NCI-H748 treated with DMSO at 0.1 percent for 48 hours (cell line): ENCODE measurements at regions not wholly inside any gene's neighbourhood (a gene's known extent, or its start where the extent isn't known, plus 50 kb on each side); places are given as distances from the start of the nearest gene placed in this dataset.

ENCODE experiments used
- DNase-seq: peaks from one replicate; lab custom pipeline; 2025; lab: John Stamatoyannopoulos, UW

DNA sequence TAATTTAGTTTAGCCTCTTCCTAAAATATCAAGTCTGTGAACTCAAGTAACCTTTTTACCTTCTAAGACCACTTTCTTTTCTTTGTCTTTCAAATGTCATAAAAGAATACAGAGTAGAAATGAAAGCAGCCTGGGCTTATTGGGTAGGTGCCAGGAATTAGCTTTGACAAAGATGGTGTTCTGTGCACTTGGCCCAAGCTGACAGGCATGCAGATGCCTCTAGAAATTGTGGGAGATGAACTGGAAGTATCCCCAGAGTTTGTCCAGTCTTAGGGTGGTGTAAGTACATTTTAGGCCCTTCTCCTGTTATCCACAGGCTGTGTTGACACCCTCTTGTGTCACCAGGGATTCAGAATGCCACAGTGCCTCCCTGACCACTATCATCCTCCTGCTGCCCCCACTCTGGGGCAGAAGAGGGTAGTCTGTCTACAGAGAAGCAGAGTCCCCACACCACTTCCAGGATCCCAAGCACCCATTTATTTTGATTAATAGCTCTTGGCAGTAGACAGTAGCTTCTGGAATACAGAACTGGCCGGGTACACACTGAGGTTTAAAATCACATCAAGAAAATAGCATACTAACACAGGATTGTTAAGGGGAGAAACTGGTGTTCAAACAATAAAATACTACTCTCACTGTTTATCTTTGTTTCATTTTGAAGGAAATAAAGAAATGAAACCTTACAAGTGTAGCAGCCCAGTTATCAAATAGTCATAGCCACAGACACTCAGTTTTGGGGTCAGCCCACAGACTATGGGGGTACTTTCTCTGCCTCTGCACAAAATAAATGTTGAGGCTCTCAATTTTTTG lies 343.2 kb downstream of the KCNRG start:
- no peak for DNase-seq

DNA sequence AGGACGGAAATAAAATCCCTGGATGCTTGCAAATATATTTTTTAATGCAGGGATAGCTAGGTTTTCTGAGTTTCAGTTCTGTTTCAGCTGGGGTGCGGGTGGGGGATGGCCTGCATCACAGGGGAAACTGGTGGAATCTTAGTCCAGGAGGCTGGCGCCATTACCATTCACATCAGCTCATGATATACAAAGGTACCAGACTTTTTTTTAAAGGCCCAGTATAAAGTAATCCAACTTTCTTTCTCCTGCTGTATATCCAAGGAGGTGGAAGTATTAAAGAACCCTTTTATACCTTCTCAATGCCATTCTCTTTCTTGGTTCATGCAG lies 343.8 kb downstream of the KCNRG start:
- DNase-seq, result no peak

DNA sequence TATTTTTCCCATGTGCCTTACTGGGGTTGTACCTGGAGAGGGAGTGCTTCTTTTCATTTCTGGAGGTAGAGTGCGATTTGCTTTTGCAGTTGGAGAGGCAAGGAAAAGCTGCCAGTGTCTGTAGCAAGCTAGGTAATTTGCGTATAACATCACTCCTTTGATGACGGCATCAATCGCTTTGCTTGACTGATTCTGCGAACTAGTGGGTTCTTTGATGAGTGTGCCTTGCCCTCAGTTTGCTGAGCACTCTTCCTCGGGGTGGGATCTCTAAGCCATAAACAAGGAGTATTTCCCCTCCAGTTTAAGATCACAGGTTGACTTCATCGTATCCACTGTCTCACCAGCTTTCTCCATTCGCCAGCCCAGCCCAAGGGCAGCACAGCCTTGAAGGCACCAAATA lies 344.5 kb downstream of the KCNRG start:
- no peak for DNase-seq

DNA sequence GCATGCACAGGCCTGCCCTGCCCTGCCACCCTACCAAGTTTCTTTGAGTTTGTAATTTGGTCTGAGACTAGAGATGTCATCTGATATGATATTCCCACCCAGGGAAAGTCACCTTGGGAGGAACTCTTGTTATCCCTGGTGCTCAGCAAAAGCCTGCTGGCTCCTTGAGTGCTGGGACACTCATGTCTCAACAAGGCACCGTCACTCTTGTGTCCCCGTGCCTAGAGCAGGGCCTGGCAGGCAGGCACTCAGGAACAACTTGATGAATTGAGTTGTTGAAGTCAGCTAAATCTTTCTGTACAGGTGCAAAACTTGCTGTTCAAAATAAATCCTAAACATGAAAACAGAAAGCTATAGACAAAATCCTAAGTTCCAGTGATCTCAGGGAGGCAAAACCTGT lies 345.4 kb downstream of the KCNRG start:
- no peak for DNase-seq

DNA sequence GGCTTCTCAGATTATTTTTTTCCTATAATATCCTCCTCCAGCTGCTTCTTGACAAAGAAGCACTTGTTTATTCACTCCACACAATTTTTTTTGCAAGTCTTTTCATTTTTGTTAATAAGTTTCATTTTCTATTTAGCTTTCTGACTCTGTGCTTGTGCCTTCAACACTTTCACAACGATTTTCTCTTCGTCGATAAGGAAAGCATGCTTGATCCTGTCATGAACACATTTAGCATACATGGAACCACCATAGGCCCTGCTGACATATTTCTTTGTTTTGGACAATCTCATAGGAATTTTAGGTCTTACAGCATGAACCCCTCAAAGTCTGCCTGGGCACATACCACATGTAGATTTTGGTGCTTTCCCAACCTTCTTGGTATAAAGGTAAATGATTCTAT lies 346.0 kb downstream of the KCNRG start:
- no peak for DNase-seq

DNA sequence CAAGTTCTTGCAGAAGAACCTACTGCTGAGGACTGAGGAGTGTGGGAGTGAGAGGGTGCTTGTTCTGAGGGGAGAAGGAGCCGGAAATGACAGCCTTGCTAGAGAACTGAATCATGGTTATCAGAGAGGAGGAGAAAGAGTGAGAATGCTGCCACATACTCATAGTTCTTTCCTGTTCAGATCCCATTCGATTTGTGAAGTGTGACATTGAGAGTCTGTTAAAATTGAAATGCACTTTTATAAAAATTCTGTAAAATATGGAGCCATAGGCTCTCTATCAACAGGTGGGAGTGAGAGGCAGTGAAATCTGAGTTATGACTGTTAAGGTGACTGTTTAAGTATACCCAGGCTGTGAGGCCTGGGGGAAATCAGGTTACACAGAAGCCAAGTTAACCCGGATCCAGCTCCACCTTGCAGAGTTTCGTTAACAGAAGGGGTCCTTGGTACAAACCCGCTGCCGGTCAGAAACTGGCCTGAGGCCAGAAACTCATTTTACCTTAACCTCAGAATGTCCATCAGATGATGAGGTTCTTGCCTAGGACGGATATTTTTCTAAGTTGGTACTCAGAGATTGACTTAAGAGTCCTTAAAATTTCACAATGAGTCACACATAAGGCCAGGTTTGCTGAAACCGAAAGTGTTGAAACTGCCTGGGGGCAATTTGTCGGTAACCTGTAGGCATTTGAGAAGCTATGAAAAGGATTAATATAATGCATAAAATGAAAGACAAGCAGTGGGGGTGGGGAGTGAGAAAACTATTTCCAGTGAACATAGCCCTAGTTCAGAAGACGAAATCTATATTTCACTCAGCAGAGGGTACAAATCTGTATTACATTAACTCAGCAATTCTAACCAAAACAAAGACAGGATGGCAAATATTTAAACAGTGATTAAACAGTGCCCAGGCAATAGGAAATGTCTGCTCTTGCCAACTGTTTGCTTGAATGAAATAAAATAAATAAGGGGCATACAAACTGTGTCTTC lies 350.5 kb downstream of the KCNRG start:
- DNase-seq, result peak; percentile 99

DNA sequence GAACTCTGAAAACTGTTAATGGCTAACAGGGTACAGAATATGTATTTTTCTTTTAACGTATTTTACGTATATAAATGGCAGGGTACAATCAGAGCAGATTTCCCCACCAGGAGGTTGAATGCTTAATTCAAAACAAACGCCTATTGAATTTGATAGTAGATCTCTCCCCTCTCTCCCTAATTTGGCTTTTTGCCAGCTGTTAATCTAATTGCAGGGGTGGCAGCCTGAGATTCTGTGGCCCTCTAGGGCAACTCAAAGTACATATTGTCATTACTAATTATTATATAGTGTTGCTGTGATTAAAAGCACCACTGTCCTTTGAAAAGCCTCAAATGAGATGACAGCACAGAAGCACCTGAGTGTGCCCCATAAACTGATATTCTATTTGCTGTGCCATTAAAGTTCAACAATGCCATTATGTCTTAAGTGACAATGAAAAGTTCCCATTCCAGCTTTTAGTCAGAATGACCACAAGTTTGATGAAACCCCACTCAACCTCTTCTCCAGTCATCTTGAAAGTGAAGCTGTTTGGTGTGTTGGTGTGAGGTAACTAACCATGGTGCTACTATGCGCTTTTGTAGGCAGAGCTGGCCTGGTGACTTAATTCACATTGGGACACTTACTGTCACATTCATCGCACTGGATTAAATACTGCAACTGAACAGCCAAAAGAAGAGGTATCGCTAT lies 351.4 kb downstream of the KCNRG start:
- DNase-seq, result peak; percentile 99

DNA sequence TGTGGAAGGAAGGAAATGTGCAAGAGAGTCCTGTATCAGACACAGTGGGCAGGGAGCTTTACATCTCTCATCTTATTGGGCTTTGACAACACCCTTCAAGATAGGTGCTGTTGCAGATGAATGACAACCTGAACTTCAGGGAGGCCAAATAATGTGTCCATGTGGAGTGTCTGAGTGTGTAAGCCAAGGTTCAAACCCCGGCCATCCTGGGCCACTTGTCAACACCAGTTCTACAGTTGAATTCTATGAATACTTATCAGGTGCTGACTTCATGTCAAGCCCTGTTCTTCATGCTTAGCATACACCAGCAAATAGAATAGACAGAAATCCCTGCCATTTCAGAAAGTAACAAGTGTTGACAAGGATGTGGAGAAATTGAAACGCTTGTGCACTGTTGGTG lies 354.4 kb downstream of the KCNRG start:
- DNase-seq, result no peak

DNA sequence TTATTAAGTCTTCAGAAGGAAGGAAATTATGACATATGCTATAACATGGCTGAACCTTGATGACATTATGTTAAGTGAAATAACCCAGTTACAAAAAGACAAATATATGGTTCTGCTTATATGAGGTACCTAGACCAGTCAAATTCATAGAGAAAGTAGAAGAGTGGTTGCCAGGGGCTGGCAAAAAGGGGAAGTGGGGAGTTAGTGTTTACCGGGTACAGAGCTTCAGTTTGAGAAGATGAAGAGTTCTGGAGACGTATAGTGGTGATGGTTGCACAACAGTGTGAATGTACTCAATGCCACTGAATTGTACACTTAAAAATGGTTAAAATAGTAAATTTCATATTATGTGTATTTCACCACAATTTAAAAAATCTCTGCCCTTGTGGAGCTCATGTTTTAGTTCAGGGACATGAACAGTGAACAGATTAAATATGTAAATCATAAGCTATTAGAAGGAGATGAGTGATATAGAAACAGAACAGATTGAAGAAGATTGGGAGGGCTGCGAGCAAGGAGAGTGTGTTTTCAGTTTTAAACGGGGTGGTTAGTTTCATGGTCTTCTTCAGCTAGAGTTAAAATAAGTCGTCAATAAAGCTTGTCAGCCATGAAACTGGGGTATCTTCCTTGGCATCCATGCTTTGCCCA lies 355.2 kb downstream of the KCNRG start:
- no peak for DNase-seq

DNA sequence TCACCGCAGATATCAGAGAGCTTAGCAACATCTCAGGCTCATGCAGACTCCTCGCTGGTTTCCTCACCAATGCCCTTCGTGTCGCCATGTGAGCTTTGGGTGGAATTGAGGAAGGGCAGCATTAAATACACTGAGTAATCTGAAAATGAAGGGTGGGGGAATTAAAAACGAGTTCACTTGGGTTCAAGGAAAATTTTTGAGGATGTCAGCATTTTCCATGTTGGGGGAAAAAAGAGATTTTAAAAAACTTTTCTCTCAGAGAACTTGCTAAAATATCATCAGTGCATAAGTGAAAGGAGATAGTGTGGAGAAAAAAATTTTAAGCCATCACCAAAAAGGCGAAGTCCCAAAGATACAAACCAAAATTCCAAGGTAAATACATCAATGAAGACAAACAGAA lies 359.3 kb downstream of the KCNRG start:
- DNase-seq, result no peak

DNA sequence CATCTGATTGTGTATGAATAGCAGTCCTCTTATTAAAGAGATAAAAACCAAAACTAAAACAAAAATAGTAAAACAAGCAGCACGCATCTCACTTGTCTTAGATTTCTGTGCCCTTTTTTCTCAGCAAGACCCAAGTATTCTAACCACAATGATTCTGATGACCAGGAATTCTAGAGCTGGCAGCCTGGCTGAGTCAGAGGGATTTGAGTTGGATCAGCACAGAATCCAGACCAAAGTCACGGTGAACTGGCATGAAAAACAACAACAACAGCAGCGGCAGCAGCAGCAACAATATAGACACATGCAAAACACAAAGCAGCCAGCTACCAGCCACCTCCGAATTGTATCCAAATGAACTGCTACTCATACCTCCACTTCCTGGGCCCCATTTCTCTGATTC lies 360.5 kb downstream of the KCNRG start:
- no peak for DNase-seq

DNA sequence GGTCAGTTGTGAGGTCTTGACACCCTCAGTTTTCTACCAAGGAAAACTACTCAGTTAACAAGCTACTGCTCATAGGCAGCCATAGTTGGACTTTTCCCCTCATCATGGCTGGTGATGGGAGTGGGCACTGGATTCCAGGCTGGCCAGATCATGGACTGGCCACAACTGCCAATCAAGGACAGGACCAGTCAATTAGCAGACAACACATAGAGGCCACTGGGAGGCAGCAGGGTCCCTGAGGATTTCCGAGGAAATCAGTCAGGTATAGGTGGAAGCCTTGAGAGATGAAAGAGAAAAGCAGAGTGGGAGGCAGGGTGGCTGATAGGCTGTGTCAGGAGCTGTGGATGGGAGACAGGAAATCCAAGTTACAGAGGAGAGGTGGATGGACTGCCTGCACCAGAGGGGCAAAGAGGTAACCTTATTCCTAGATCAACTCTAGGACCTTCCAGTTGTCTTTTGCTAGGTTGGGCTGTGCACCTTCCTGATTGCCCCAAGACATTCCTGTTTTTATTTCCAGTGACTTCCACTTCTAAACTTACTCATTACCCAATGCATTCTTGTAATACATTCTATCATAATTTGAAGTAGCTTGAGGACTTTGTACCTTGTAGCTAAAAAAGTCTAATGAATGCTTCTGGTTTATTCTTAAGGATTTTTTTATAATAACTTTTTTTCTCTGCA lies 361.8 kb downstream of the KCNRG start:
- DNase-seq, result no peak

DNA sequence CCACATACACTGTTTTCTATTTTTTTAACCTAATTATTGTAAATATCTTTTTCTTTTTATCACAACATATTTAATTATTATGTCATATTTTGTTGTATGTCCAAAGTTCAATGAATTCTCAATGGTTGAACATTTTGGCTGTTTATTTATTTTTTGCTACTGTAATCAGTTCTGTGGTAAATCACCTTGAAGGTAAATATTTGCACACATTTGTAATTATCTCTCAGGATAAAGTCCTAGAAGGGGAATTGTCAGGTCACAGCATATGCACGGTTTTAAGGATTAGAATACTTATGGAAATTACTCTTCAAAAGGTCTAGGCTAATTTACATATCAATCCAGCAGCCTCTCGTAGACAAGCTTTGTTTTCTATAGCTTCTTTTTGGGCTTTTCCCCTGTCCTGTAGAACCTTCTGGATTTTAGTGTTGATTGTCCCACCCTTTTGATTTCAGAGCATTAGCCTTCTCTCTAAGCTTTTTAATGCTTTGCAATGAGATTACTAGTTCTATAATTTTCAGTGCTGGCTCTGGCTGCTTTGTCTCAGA lies 362.6 kb downstream of the KCNRG start:
- DNase-seq, result peak; percentile 16

DNA sequence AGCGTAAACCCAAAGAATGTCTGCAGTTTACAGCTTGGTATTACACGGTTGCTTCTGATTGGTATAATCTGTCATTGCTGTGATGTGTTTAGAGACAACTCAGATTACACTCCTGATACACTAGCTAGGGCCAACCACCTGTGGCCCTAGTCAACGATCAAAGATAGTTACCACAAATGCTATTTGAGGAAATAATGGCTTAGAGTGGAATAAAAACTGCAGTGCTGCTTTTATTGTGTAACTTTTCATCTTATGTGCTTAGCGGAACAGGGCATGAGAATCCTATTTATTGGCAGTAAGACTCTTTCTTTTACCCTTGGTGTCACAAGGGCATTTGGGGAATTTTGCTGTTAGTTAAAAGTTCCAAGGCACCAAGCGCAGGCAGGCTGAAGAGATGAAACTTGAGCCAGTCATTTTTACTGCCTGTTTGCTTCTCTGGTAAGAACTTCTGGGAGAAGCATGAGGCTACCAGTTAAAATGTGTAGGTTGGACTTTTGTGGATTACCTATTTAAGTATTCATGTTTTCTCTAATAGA lies 363.3 kb downstream of the KCNRG start:
- peak; percentile 21 for DNase-seq

DNA sequence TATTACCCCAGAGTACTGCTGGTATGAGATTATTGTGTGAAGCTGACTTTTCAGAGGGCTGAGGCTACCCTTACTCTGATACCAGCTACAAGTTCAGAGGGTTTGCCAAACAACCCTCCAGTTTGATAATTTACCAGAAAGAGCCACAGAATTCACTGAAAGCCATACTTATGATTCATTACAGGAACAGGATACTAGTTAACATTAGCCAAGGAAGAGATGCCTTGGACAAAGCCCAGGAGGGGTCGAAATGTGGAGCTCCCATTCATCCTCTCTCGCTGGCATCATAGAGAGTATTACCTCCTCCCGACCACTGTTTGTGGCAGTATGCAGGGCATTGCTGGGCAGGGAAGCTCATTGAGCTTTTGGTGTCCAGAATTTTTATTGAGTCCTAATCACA lies 364.3 kb downstream of the KCNRG start:
- DNase-seq, result no peak

DNA sequence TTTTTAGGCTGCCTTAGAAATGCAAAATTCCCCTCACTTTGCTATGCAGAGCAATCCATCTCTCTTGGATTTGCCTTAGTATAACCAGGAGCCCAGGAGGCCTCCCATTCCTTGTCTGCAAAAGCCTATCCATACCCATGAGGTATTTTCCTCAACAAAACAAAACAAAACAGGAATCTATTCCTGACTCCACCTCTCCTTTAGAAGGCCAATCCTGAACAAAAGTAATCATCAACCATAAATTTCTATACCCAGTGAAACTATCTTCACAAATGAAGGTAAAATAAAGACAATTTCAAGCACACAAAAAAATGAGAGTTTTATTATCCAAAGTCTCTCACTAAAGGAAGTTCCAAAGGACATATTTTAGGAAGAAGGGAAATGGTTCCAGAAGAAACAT lies 365.7 kb downstream of the KCNRG start:
- no peak for DNase-seq

DNA sequence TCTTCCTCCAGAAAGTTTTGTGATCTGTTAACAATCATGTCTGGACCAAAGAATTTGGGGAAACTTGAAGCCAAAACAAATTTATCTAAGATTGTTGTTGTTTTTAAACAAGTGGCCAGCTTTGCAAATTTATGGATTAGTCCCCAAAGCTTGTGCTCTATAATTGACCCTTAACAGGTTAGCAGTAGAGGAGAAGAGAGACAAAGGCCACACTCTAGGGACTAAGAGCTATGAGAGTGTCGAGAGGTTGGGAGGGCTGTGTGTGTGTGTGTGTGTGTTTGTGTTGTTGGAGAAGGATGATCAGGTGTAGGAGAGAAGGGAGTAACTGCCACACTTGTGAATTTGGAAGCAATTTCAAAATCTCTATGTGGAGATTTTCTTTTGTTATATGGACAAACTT lies 367.3 kb downstream of the KCNRG start:
- DNase-seq, result no peak

DNA sequence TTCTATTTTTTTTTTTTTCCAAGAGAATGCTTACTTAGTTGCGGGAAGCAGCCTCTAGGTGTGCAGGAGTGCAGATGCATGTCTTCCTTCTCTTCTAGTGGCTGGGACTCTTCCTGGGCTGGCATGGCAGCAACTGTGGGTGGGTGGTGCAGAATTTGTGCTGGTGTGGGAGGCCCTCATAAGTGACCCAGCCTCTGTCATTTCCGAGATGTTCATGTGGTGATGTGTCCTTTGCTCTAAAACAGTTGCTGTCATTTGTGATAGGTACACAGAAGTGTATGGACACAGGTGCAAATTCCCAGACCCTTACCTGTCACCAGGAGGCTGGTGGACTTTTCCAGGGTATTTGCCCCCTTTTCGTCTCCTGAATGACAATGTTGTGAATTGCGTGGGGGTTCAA lies 367.7 kb downstream of the KCNRG start:
- no peak for DNase-seq

DNA sequence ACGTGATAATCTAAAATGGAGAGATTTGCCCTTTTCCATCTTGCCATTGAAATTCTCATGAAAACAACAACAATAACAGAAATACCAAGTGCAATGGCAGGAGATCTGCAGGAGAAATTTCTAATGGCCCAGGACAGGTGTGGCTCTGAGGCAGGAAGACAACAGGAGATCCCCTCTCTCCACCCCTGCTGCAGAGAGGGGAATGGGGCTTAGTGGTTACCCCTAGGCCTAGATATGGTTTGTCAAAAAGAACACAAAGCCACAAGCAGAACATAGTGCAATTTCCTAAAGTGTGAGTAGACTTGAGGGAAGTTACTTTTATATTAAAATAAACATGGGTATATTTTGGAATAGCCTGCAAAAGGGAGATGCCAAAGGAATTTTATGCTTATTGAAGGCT lies 369.5 kb downstream of the KCNRG start:
- DNase-seq, result no peak

DNA sequence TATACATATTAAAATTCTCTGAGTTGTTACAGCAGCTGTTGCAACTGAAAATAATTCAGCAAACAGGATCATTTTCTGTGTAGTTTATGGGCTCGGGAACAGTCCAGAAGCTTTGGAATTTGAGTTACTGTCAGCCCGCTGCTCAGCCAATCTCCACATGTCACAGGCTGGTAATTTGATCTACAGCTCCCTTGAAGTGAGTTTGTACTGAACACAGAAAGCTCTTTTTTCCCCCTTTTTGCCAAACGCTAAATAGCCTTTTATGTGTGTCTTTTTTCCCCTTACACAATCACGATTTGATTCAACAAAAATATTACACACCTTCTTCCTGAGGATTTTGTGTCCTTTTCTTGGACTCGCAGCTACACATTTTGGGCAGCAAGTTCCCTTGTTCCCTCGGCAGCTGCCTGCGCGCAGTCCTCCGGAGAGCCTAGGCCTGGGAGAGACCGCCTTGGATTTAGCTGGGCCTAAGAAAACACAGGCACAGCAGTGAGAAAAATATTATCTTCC lies 371.4 kb downstream of the KCNRG start:
- no peak for DNase-seq

DNA sequence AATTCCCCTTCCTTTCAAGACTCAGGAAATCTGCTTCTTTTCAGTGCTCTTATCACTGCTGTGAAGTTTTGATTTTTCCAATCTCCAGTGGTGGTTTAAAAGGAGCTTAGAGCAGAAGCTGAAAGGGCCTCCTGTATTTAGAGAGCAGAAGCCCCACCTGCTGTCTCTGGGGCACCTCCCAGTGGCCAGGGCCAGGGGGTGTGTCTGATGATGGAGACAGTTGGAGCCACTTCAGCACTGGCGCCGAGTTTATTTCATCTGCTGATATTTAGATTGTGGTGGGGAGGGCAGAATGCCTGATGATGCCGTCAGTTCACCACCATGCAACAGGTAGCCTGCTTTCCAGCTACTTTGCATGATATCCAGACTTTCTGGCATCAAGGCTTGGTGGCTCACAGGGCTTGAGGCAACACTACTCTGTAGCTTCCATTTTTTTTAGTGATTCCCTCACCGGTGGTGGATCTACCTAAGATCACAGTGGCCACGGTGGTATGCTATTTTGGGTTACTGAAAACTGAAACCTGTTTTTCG lies 371.9 kb downstream of the KCNRG start:
- DNase-seq, result peak; percentile 43
